ENCODE measurements at regions not wholly inside any gene's neighbourhood (a gene's known extent, or its start where the extent isn't known, plus 50 kb on each side); places are given as distances from the start of the nearest gene placed in this dataset.

DNA sequence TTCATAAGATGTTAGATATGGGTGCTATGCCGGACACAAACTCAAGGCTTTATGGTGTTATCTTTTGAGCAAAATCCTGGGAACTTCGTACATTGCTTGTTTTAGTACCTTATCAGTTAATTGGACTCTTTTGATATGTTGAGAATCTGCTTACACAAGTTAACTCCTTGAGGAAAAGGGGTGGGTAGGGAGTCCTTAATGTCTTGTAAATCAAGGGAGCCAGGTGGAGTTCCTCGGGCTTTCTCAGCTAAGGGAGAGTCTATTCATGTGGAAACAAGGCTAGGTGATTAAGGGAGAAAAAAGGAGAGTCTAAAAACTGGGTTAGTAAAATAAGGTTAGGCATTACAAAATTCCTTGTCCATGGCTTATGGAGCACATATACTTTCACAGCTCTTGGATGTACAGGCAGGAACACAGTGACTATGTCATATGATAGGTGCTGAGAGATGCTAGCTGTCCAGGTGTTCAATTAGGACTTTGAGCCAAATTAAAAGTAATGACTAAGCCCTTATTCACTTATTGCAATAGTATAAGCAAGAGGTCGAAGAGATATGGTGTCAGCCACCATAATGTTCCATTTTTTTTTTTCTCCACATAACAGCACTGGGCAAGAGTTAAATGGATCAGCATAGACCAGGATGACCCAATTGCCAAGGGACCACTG lies 59.5 kb upstream of the DYNAP start:
- no peak for DNase-seq (ENCODE audit: low read depth in 4 of 4, low spot score in 2 of 4)

DNA sequence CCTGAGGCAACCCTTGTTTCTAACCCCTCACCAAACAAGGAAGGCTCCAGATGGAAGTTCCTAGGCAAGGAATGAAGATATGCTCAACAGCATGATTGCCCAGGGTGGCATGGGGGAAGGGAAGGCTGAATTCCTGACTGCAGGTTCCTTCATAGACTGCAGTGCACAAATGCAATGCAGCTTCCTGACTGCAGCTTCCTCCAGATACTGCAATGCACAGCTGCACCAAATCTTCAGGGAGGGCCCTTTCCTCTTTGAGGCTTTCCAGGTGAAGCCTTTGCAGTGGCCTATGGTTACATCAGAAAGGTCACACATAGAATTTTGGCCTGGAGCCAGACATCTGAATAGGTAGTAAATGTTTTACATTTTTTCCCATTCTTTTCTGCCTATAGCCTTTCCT lies 58.8 kb upstream of the DYNAP start:
- no peak for DNase-seq (ENCODE audit: low read depth in 4 of 4, low spot score in 2 of 4)

DNA sequence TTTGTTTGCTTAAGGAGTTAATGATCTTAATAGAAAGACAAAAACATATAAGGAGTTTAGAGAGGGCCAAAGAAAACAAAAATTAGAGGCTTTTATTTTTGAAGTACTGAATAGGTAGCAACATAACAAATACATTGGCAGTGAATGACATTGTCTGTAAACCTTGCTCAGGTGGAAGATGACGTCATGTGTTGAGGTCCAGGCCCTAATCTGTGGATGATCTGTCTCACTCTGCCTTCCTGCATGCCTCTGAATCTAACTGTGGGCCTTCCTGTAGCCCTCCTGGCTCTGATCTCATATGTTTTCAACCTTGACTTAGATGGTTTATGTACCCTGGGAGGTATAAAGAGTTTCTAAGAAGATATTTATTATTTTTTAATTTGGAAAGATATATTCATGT lies 58.1 kb upstream of the DYNAP start:
- DNase-seq (ENCODE audit: low read depth in 4 of 4, low spot score in 2 of 4): no peak
